Large intestine (tissue), 3 donors: ENCODE measurements at regions not wholly inside any gene's neighbourhood (a gene's known extent, or its start where the extent isn't known, plus 50 kb on each side); places are given as distances from the start of the nearest gene placed in this dataset.

ENCODE experiments used
- DNase-seq, 2 donors: peaks; one replicate each; pipeline versions ENCODE4 v3.0.0 to v3.0.0-alpha.2; 2013
- H3K27ac ChIP-seq: one replicate; pipeline ENCODE4 v1.5.1; 2013; ENCODE audit warnings: low read length
- H3K27me3 ChIP-seq: 2 replicates; pipeline ENCODE4 v1.6.1; 2013; ENCODE audit warnings: low read length; ENCODE audit not compliant: control insufficient read depth, insufficient read depth
- H3K36me3 ChIP-seq: 2 replicates; pipeline ENCODE4 v1.6.1; 2013; ENCODE audit warnings: low read length; ENCODE audit not compliant: control insufficient read depth, insufficient read depth
- H3K4me1 ChIP-seq: one replicate; pipeline ENCODE4 v1.6.1; 2013; ENCODE audit warnings: low read length; ENCODE audit not compliant: control insufficient read depth, insufficient read depth
- H3K4me3 ChIP-seq: one replicate; pipeline ENCODE4 v1.5.1; 2013; ENCODE audit warnings: low read length
- H3K9me3 ChIP-seq: one replicate; pipeline ENCODE4 v1.6.1; 2013; ENCODE audit warnings: mild to moderate bottlenecking, low read depth, low read length, moderate library complexity; ENCODE audit not compliant: control insufficient read depth
- WGBS: methylation state at CpG from one replicate; pipeline ENCODE4 v1.1.5; 2013; ENCODE audit warnings: low lambda C conversion rate; ENCODE audit not compliant: insufficient coverage; 5-methylcytosine and 5-hydroxymethylcytosine counted together

DNA sequence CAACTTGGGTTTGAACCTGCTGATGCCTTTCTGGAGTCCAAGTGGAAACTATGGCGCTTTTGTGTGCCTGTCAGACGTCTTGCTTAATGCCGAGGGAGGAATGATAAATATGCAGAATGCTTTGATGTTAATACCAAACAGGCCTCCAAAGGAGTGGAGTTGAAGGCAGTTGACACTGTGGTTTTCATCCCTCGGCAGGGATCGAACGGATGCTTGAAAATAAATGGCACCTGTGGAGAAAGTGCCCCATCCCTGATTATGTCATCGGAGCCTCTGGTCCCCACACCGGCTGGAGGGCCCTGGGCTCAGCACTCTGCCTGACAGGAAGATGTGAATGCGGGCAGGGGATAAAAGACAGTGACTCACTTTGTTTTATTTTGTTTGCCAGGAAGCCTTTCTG, 148.7 kb upstream of the GPR26 start:
- no peak for DNase-seq
- H3K27ac ChIP-seq: no peak overlapping the region
- WGBS: 67% methylated on average over 2 of the region's 9 CpGs
- H3K27me3 ChIP-seq: peaks cover 16% of the 10 kb centered on the region
- H3K4me1 ChIP-seq: no peaks in the 10 kb centered on the region
- no peaks in the 10 kb centered on the region for H3K9me3 ChIP-seq
- H3K4me3 ChIP-seq: no peak overlapping the region
- H3K36me3 ChIP-seq: no peaks in the 10 kb centered on the region

GRCh38 chr10:123517901-123518300, 148.3 kb upstream of the GPR26 start:
- Histone ChIP-seq H3K4me3 (no peak overlapping the region), H3K36me3 (no peaks in the 10 kb centered on the region), H3K27me3 (peaks cover 13% of the 10 kb centered on the region), H3K9me3 (no peaks in the 10 kb centered on the region), H3K27ac (no peak overlapping the region), H3K4me1 (no peaks in the 10 kb centered on the region)
- no peak for DNase-seq
- WGBS: 100% methylated on average over 1 of the region's 4 CpGs

GRCh38 chr10:123518765-123519164, 147.4 kb upstream of the GPR26 start:
- WGBS: no CpG with 5 or more reads among the region's 1 CpG
- H3K36me3 ChIP-seq: no peaks in the 10 kb centered on the region

GRCh38 chr10:123519861-123520260, 146.3 kb upstream of the GPR26 start:
- H3K4me1 ChIP-seq: no peaks in the 10 kb centered on the region
- no peak for DNase-seq
- H3K36me3 ChIP-seq: no peaks in the 10 kb centered on the region
- no peak overlapping the region for H3K27ac ChIP-seq
- no peak overlapping the region for H3K4me3 ChIP-seq
- no CpG with 5 or more reads among the region's 6 CpGs for WGBS
- no peaks in the 10 kb centered on the region for H3K9me3 ChIP-seq
- peaks cover 3% of the 10 kb centered on the region for H3K27me3 ChIP-seq

More at GRCh38 chr10:123518765-123519164, 147.4 kb upstream of the GPR26 start:
- peaks cover 9% of the 10 kb centered on the region for H3K27me3 ChIP-seq
- H3K9me3 ChIP-seq: no peaks in the 10 kb centered on the region
- H3K4me3 ChIP-seq: no peak overlapping the region
- H3K27ac ChIP-seq: no peak overlapping the region
- H3K4me1 ChIP-seq: no peaks in the 10 kb centered on the region
- DNase-seq: no peak

- no peaks in the 10 kb centered on the region for H3K4me1 ChIP-seq
- DNase-seq: no peak
- no peaks in the 10 kb centered on the region for H3K36me3 ChIP-seq
- no peaks in the 10 kb centered on the region for H3K9me3 ChIP-seq
- H3K4me3 ChIP-seq: no peak overlapping the region
- H3K27ac ChIP-seq: no peak overlapping the region
- peaks cover 3% of the 10 kb centered on the region for H3K27me3 ChIP-seq
- no CpG with 5 or more reads among the region's 3 CpGs for WGBS
Observed at GRCh38 chr10:123521076-123521475, 145.1 kb upstream of the GPR26 start.

- WGBS: 0% methylated on average over 1 of the region's 6 CpGs
Observed at GRCh38 chr10:123521556-123521955, 144.6 kb upstream of the GPR26 start.

GRCh38 chr10:123522702-123523312, 143.3 kb upstream of the GPR26 start:
- Histone ChIP-seq H3K27me3 (peaks cover 3% of the 10 kb centered on the region), H3K36me3 (no peaks in the 10 kb centered on the region), H3K4me1 (no peaks in the 10 kb centered on the region), H3K9me3 (no peaks in the 10 kb centered on the region), H3K4me3 (no peak overlapping the region), H3K27ac (no peak overlapping the region)
- no peak for DNase-seq
- WGBS: 100% methylated on average over 2 of the region's 10 CpGs

More at GRCh38 chr10:123521556-123521955, 144.6 kb upstream of the GPR26 start:
- no peak overlapping the region for H3K27ac ChIP-seq
- no peaks in the 10 kb centered on the region for H3K9me3 ChIP-seq
- H3K4me1 ChIP-seq: no peaks in the 10 kb centered on the region
- peaks cover 3% of the 10 kb centered on the region for H3K27me3 ChIP-seq
- no peak overlapping the region for H3K4me3 ChIP-seq
- H3K36me3 ChIP-seq: no peaks in the 10 kb centered on the region
- no peak for DNase-seq

- Histone ChIP-seq H3K4me3 (no peak overlapping the region), H3K27me3 (no peaks in the 10 kb centered on the region), H3K4me1 (no peaks in the 10 kb centered on the region), H3K36me3 (no peaks in the 10 kb centered on the region), H3K9me3 (no peaks in the 10 kb centered on the region), H3K27ac (no peak overlapping the region)
- DNase-seq: no peak
- WGBS: 88% methylated on average over 1 of the region's 3 CpGs
Observed at GRCh38 chr10:123523833-123524232, 142.3 kb upstream of the GPR26 start.

DNA sequence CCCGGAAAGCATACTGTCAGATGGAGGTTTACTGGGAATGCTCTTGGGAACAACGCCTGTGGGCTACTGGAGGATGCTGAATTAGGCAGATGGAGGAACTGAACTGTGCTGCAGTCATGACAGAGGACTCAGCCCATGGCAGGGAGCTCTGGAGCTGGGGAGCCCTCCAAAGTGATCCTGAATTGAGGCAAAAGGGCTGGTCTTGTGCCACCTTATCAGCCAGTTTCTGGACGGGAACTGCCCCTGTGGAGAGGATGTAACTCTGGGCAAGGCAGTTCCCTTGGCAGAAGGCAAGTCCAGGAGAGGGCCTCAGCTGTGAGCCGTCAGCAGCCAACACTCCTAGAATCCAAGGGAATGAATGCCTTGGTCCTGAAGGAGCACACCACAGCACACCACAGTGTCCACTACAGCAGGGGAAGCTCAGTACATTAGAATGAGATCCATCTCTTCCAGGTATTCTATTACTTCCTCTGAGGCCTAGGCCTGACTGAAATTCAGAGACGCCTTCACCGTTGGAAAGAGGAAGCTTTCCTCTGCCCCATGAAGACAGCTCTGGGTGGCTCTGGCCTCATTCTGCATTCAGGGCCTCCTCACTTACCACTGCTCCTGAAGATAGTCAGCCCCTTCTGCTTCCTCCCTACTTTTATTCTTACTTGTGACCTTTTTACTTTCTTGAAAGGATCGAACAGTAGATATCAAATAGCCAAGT, 139.6 kb upstream of the GPR26 start:
- Histone ChIP-seq H3K36me3 (no peaks in the 10 kb centered on the region), H3K4me1 (no peaks in the 10 kb centered on the region), H3K4me3 (no peak overlapping the region), H3K27me3 (no peaks in the 10 kb centered on the region), H3K9me3 (no peaks in the 10 kb centered on the region), H3K27ac (no peak overlapping the region)
- DNase-seq: no peak
- no CpG with 5 or more reads among the region's 7 CpGs for WGBS

- no peaks in the 10 kb centered on the region for H3K4me1 ChIP-seq
- no peaks in the 10 kb centered on the region for H3K27me3 ChIP-seq
- no peaks in the 10 kb centered on the region for H3K36me3 ChIP-seq
- no peak for DNase-seq
- no peak overlapping the region for H3K4me3 ChIP-seq
- no peak overlapping the region for H3K27ac ChIP-seq
- H3K9me3 ChIP-seq: no peaks in the 10 kb centered on the region
Observed at GRCh38 chr10:123527151-123527550, 139.0 kb upstream of the GPR26 start.
